NB4 (cell line): ENCODE measurements at regions not wholly inside any gene's neighbourhood (a gene's known extent, or its start where the extent isn't known, plus 50 kb on each side); places are given as distances from the start of the nearest gene placed in this dataset.

Experiments used
- DNase-seq: peaks from one replicate; pipeline ENCODE4 v3.0.0; 2010; ENCODE audit warnings: low read depth
- H3K4me3 ChIP-seq: one replicate; pipeline ENCODE4 v1.5.1; 2011; ENCODE audit warnings: mild to moderate bottlenecking, low read depth, low read length, moderate library complexity
- MYC ChIP-seq: IDR thresholded peaks from 2 replicates; pipeline ENCODE4 v1.6.1; 2011; ENCODE audit warnings: low read depth, low read length
- POLR2A ChIP-seq: IDR thresholded peaks from 2 replicates; pipeline ENCODE4 v1.6.1; 2011; ENCODE audit warnings: mild to moderate bottlenecking; ENCODE audit not compliant: insufficient read length; ENCODE audit errors: extremely low read depth
- TF ChIP-seq, protein P1 (sequence below): IDR thresholded peaks from 2 replicates; pipeline ENCODE4 v1.6.1; 2011; ENCODE audit warnings: low read depth, low read length
- TF ChIP-seq, protein P2 (sequence below): IDR thresholded peaks from one replicate; pipeline ENCODE4 v1.5.1; 2012; ENCODE audit warnings: low read depth, low read length

DNA sequence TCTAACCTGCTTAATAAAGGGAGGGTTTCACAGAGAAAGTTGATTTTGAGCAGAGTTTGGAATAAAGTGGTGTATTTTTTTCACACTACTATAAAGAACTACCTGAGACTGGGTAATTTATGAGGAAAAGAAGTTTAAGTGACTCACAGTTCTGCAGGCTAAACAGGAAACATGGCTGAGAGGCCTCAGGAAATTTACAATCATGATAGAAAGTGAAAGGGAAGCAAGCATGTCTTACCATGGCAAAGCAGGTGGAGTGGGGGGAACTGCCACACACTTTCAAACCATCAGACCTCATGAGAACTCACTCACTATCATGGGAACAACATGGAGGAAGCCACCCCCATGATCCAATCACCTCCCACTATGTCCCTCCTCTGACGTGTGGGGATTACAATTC lies 546.7 kb downstream of the EPHA4 start:
- TF ChIP-seq, protein P1, sequence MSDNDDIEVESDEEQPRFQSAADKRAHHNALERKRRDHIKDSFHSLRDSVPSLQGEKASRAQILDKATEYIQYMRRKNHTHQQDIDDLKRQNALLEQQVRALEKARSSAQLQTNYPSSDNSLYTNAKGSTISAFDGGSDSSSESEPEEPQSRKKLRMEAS = no peak
- no peak for TF ChIP-seq POLR2A
- no peak for TF ChIP-seq MYC
- TF ChIP-seq, protein P2, sequence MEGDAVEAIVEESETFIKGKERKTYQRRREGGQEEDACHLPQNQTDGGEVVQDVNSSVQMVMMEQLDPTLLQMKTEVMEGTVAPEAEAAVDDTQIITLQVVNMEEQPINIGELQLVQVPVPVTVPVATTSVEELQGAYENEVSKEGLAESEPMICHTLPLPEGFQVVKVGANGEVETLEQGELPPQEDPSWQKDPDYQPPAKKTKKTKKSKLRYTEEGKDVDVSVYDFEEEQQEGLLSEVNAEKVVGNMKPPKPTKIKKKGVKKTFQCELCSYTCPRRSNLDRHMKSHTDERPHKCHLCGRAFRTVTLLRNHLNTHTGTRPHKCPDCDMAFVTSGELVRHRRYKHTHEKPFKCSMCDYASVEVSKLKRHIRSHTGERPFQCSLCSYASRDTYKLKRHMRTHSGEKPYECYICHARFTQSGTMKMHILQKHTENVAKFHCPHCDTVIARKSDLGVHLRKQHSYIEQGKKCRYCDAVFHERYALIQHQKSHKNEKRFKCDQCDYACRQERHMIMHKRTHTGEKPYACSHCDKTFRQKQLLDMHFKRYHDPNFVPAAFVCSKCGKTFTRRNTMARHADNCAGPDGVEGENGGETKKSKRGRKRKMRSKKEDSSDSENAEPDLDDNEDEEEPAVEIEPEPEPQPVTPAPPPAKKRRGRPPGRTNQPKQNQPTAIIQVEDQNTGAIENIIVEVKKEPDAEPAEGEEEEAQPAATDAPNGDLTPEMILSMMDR = no peak
- no peak for DNase-seq
- no peak overlapping the region for H3K4me3 ChIP-seq

DNA sequence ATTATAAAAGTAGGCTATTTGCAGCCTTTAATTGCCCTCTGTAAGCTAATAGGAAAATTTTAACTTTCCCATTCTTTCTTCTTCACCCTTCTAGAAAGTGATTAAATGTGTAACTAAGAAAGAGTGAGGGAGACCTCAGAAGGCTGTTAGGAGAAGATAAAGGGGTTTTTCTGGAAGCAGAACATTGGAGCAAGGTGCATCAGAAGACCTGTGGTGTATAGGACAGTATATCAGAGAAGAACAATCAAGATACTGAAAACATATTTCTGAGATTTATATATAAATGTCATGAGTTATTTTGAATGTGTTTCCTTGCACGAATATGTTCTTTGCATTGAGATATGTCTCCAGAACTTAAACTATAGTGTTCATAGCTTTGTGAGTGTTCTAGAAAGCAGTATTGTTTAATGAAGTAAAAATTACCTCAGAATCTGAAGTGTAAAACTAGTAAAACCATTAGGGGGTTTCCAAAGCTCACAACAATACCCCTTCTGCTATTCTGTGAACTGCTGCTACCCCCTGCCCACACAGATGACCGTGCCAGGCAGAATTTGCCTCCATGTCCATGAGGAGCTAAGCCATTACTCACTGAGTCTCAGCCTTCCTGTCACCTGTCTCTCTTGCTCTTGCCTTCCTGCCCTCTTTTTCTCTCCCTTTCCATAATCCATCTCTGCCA lies 537.9 kb downstream of the EPHA4 start:
- TF ChIP-seq, protein P1 = no peak
- TF ChIP-seq, protein P2 = no peak
- no peak for TF ChIP-seq POLR2A
- no peak for TF ChIP-seq MYC
- DNase-seq = no peak
- no peak overlapping the region for H3K4me3 ChIP-seq

DNA sequence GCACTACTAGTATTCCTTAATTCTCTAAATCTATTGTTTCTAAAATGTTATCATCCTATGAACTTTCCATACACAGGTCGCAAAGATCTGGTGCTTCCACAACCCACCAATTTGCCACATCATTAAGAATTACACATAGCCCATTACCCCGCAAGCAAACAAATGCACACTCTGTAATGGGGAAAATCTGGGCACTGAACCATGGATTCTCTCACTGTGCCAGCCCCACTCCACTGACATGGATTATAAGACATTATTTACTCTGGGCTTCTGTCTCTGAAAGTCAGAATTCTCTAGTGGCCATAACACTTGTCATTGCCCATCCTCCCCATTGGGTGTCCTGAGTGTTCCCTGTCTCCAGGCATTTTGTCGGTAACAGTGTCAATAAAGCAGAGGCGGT lies 537.1 kb downstream of the EPHA4 start:
- DNase-seq = no peak
- TF ChIP-seq, protein P2 = no peak
- TF ChIP-seq, protein P1 = no peak
- TF ChIP-seq MYC (no peak), POLR2A (no peak)
- no peak overlapping the region for H3K4me3 ChIP-seq

DNA sequence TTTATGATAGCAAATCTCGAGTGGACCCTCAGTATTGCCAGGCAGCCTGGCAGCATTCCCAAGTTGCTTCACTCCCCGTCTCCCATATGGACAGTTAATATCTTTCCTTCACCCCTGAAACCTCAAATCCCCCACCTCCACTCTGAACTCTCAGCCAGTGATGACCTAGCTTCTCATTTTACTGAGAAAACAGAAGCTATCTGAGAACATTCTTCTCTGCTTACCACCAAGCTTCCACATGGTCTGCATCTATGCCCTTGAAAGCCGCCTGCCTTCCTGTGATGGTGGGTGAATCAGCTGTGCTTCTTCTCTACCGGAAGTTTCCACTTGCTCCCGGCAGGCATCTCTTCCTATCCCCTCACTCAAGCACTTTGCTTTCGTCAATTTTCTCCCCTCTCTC lies 529.2 kb downstream of the EPHA4 start:
- TF ChIP-seq POLR2A (no peak), MYC (no peak)
- TF ChIP-seq, protein P2 = no peak
- TF ChIP-seq, protein P1 = no peak
- no peak for DNase-seq

DNA sequence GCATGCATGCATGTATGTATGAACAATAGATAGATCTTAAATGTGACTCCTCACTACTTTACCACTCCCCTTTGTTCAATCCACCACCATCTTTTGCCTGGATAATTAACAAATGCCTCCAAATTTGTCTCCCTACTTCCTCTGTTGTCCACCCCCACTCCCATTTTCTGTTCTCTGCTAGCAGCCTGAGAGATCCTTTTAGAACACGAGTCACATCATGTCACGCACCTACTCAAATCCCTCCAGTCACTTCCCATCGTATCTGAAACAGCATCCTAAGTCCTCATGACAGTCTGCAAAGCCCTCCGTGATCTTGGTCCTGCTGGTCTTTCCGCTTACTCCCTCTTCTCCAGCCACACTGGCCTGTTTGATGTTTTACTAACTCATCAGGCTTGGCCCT lies 527.3 kb downstream of the EPHA4 start:
- TF ChIP-seq, protein P2 = no peak
- TF ChIP-seq, protein P1 = no peak
- no peak for TF ChIP-seq MYC
- no peak for TF ChIP-seq POLR2A
- H3K4me3 ChIP-seq = no peak overlapping the region
- no peak for DNase-seq

More for the DNA sequence above, 529.2 kb downstream of the EPHA4 start:
- H3K4me3 ChIP-seq = no peak overlapping the region
